ENCODE measurements at regions not wholly inside any gene's neighbourhood (a gene's known extent, or its start where the extent isn't known, plus 50 kb on each side); places are given as distances from the start of the nearest gene placed in this dataset.

DNA sequence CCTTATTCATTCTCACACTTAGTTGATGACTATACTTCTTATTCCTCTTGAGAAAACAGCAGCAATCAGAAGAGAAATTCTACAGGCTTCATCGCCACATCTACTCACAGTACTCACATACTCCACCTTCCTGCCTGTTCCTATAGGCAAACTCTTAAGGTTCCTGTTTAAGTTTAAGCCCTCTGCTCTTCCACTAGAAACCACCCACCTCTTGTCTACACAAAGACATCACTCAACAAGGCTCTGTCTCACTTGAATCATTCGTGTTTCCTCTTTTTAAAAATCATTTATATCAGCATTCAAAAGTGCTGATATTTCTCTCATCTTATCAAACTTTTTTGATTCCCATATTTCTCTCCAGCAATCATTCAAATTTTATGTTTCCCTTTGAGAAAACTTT is 85.5 kb upstream of the ADO start:
- DNase-seq, result no peak

DNA sequence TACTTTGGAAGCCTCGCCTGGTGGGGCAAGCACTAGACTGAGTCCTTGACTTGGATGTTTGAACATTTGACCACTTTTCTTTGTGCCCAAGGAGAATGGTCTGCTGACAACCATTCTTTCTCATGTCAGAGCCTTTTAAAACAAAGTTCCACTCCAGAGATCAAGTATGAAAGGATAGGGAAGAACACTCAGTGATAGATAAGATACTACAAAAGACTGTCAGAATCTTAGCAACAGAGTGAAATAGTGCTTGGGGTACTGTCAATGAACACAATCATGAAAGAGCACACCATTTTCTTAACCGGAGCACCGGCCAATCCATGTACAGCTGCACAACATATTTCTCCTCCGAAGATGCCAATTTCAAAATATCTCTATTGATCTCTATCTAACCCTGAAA is 82.8 kb upstream of the ADO start:
- DNase-seq, result no peak

DNA sequence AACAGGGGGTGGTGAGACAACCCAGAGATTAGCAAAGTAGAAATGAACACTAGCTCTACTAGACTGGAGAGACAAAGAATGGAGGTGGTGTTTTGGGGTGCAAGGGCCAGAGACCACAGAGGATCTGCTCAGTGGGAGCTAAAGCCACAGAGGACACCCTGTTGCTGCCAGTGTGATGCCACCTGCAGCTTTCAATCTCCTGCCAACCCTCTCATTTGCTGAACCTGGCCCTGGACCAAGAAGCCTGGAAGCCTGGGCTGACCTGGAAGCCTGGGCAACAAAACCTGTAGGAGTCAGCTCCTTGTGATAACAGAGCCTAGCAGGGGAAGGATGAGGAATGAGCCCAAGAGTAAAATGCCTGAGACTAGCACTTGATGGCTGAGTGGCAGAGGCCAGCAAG is 81.1 kb upstream of the ADO start:
- DNase-seq, result no peak

DNA sequence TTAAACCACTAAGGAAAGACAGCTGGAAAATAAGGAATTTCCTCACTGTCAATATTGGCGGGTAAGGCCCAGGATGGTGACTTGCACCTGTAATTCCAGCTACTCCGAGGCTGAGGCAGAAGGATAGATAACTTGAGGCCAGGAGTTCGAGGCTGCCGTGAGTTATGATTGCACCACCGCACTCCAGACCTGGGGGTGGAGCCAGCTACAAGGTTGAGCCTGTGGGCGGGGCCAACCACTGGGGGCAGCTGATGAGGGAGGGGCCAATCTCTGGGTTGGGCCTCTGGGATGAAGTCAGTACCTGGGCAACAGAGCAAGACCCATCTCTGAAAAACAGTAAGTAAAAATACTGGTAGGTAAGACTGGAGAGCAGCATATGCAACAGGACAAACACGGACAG is 80.1 kb upstream of the ADO start:
- no peak for DNase-seq

DNA sequence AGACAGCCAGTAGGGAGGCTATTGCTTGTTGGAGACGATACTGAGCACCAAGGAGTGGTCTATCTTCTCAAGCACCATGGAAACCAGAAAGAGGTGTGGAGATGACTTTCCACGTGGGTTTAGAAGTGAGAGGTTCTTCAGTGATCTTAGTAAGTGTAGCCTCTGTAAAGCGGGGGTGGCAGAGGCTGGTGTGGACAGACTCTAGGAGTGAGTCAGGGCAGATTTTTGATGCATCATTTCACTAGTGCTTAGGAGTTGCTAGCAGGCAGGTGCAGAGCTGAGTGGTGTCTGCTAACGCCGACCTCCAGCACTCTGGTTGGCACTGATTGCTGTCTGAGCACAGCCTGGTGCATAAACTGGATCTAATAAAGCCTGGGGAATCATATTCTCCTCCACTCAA is 78.4 kb upstream of the ADO start:
- no peak for DNase-seq

DNA sequence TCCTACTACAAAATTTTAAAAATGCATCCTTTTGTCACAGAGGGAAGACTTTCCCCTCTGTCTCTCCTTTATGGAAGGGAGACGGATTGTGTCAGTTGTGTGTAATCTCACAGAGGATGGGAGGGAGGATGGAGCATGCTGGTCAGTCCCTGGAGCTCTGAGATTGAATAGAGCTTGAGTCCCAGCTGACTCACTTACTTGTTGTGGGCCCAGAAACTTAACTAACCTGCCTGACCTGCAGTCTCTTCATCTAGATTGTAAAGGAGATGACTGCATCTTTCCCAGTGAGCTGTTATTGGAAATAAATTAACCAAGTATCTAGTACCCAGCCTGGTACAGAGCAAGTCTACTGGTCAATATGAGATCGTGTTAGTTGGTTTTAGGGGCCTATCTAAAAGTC is 77.9 kb upstream of the ADO start:
- DNase-seq, result no peak

DNA sequence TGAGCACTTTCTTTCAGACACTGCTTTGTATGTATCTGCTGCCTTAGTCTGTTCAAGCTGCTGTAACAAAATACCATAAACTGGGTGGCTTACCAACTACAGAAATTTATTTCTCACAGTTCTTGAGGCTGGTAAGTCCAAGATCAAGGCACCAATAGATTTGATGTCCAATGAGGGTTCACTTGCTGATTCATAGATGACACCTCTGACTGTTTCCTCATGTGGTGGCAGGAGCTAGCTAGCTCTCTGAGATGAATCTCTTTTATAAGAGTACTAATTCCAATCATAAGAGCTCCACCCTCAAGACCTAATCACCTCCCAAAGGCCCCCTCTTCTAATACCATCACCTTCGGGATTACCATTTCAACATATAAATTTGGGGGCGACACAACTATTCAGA is 76.6 kb upstream of the ADO start:
- no peak for DNase-seq

DNA sequence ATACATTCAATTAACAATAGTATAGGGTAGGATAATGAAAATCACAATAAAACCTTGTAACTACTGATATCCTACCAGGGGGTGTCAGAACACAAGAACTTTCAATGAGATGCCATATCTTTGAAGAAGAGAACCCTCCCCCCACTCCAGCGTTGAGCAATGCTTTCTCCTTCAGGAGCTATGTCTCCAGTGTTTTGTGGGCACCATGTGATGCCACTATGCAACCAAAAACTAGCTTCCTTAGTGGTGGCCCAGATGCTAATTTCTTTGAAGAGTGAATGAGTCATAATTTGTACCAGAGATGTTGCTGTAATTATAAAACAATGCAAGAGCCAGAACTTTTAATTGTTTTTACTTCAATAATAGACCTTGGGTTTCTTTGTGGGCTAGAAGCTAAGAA is 76.0 kb upstream of the ADO start:
- DNase-seq, result no peak

DNA sequence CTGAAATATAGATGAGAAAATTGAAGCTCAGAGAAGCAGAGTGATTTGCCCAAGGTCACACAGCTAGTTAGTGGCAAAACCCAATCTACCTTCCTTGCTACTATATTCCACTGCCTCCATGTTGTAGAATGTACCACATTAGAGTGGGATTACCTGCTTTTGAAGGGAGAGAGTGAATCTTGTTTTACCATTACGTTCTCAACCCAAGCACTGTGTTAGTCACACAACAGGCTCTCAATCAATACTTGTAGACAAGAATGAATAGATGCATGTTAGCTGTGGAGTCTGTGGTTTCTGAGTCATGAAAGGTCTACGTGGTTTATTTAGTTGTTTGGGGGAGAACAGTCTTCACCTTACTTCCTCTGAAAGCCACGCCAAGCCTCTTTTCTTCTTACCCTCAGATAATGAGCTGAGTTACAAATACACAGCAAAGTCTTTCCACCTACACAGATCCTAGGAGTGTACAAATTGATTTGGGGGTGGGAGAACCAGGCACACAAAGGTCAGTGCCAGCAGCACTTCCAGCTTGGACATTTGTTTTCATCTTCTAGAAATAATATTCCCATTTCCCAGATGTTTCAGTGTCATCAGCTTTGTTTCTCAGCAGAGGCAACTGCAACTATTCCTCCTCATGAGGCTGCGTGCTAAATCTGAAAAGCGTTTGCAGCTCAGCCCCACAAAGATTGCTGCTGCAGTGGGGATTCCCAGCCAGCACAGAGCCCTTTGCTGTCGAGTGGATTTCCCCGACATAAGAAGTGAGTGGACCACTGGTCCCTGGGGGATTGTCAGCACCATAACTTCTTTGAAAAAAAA is 71.5 kb upstream of the ADO start:
- peak; percentile 72 for DNase-seq

DNA sequence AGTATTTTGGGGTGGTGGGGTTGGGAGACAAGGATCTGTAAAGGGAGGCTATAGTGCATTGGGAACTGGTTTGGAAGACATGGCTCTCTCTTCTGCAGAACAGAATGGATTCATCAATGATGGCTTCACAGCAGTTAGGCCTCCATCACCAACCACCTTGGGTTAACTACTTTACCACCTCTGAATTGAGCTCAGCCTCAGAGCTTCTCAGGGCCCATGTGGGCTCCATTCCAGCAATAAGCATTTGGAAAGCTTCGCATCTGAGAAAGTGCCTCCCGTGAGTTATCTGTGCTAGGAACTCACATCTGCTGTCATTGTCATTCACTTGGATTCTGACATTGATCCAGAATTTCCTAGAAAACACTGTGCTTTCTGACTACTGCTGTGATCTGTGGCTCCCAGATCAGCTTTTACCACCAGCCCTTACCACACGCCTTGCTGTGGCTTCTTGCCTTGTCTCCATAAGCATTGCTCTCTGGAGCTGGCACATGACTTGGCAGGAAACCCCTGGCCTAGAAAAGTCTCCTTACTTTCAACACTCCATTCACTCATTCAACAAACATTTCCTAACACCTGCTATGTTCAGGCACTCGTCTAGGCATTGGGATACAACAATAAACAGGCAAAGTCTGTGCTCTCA is 70.7 kb upstream of the ADO start:
- DNase-seq, result no peak

DNA sequence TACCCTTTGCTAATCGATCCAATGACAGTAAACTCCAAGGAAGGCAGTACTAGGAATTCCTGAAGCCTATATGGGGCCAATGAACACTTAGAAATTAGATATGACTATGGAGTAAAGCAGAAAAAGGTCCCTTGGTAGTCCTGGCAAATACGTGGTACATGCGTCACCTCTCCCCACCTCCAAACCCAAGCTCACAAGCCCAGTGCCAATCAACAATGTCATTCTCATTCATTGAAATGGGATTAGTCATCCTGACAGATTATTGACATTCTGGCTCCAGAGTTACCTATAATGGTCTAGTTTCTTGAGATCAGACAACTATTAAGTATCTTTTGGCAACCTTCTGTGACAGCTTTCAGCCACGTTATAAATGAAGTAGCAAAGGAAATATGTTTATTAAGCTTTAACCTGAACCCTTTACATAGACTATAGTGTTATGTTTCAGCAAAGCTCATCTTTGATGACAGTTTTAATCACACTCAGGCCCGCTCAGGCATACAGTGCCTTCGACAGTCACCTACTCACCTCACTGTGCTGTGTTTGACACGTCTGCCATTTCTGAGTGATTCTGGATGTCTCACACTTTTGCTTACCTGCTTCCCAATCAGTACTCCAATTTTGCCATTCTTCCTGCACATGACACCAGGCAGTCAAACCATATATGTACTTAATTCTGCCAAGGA is 69.6 kb upstream of the ADO start:
- DNase-seq, result no peak

DNA sequence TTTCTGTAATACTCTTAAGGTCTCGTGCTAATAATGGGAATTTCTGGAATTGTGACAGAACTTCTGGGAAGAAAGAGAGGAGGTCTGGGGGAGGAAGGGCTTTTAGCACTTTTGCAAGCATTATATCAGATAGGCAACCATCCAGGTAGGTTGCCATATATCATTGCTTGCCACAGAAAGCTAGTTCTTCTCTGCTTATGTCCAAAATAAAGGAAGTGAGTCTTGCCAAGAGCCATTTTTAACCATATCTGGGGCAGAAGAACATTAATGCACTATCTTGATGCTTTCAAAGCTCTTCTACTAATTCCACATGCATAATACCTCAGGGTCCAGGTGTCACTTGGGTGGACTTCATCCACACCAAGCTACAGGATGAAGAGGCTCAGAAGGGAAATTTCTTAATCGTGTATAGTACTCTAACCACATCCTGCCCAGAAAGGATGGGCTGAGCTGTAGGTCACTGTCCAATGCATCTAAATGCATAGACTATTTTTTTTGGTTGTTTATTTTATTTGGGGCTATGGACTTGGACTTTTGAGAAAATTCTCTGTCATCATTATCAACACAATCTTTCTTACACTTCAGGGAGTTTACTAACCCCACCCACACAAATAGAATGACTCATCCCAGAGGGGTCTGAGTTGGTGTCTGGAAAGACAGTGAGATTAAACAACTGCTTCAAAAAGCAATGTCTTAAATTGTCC is 68.9 kb upstream of the ADO start:
- no peak for DNase-seq

DNA sequence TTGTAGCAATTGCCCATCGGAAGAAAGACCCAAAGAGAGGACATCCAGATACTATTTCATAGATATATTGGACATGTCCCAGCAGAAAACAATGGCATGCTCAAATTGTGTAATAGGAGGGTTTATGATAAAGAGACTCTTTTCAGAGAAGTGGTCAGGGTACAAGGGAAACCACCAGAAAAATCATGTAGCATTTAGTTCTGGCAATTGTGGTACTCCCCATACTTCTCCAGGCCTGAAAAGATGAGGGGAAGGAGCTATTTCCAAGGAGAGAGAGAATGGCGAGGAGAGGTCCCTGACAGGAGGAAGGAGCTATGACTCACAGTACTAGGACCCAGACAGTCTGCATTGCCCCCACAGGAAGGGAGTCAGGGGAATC is 68.4 kb upstream of the ADO start:
- no peak for DNase-seq

DNA sequence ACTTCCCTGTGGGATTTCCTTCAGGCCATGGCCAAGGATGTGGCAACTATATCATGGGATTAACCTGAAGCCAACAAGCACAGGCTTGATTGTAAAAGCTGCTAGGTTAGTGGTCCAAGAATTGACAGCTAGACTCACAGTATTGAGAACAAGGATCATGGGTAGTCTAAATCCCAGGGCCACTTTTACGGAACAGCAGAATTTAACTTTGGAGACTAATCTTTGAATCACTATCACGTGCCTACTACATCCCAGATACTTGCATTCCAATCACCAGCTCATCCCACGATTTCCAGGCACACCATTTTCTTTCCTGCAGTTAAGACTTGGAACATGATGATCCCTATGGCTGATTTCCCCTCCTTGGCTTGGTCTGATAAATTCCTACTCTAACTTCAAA is 65.6 kb upstream of the ADO start:
- no peak for DNase-seq

DNA sequence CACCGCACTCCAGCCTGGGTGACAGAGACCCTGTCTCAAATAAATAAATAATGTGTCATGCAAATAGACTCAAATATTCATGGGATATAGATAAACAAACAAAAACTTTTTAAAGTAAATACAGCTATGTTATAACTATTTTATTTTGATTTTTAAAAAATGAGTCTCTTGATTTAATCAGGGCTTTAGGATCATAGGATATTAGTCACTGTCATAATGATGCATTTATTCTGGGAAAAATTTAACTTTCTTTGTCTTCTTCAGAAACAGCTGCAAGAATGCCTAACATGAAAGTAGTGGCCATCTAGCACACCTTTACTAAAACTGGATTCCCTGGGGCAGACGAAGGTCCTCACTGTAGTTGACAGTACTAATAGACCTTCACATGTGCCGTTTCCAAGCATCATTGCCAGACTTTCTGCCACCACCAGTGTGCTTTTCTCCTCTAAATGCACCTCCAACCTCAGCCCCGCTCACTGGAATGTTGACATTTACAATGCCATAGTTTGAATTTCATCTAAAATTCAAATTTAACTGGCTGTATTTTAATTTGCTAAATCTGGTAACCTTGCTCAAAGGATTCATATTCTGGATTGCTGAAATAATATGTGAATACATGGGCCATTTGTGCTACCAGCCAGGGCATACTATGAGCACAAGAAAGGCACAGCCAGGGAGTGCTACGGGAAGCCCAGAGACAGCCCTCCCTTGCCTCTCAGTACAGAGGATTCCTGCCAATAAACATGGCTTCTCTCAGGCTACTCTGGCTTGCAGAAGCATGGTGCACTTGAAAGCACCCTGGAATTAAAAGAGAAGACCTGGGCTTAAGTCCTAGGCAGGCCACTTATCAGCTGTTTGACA is 63.4 kb upstream of the ADO start:
- no peak for DNase-seq

DNA sequence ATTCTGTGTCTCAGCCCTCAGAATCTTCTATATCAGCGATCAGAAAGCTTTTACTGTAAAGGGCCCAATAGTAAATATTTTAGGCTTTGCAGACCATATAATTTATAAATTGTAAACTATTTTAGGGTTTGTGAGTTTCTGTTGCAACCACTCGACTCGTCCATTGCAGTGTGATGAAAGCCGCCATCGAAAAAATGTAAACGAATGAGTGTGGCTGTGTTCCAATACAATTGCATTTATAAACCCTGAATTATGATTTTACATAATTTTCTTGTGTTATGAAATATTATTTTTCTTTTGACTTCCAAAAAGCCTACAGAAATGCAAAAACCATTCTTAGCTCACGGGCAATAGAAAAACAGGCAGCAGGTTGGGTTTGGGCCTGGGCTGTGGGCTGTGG is 62.5 kb upstream of the ADO start:
- DNase-seq, result no peak

DNA sequence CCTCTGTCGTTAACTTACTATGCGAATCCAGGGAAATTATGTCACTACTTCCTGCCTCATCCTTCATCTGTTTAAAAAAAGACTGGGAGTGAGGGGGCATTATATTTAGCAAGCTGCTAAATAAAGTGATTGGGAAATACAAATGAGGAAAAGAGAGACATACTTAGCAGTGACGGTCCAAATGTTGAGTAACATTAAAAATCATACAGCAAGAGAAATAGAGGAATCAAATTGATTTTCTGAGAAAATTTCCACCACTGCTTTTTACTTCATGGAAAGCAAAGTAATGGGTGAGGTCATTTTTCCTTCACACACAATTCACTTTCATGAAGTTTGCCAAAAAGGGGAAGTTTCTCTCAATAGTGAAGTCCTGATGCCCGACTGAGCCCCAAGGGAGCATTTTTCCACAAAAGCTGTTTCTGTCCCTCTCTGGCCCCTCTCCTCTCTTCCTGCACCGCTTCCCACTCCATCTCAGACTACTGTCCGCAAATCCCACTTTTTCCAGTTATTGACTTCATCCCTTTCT is 61.9 kb upstream of the ADO start:
- no peak for DNase-seq

DNA sequence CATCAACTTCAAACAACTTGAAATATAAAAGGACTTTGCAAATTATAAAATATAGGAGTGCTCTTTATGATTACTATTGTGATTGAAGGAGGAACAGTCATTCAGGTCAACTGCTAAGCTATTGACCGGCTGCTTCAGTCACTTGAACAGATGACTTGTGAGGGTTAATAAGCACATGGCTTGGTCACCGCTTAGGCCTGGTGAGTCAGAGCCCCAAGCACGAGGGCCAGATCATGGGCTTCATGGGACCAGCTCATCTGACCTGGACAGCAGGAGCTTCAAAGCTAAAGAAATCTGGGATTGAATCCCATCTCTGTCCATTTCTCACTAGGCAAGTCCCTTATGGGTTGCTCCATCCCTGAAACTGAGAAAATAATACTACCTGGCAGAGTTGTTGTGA is 60.4 kb upstream of the ADO start:
- no peak for DNase-seq

DNA sequence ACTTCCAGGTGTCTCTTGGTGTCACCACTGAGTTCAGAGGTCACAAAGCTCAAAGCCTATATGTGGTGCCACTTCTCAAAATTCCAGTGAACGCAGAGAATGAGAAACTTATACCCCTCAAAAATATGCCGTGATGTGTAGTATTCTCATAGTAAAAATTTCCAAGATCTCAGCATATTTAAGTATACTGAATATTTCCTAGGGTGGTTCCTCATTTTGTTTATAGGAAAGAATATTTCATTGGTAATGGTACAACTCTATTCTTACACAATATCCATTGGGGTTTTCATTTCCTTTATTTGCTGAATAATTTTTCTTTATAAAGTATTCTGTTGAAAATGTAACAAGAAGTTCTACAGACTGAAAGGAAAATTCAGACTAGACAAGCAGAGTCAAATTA is 58.9 kb upstream of the ADO start:
- DNase-seq, result no peak

DNA sequence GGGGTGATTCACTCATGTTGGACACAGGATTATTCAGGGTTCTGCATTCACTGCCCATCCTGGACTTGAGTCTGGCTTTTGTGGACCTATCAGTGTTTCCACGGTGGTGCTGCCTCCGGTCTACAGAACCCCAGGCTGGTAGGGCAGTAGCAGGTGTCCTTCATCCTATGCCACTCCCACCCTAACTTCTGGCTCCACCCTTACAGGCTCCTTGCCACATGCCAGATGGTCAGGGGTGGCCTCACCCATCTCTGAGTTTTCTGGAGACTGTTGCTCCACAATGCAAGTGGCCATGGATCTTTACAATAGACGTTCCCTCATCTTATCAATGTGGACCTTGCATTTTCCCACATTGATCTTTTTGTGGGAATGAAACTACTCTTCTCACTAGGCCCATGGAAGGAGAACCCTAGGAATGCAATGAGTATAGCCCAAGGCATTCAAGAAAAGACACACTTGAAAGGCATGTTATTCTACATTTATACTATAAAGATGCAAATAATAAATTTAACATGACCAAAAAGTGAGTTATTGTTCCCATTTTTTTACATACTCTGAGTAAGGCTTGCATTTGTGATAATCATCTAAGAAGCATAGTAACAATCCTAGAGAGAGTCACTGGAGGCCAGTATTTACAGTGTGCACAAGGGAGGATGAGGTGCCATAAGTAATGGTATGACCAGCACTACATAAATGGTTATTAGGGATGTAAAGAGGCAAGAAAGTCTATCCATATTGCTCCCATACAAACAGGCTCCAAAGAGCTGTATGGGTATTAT is 57.4 kb upstream of the ADO start:
- no peak for DNase-seq

DNA sequence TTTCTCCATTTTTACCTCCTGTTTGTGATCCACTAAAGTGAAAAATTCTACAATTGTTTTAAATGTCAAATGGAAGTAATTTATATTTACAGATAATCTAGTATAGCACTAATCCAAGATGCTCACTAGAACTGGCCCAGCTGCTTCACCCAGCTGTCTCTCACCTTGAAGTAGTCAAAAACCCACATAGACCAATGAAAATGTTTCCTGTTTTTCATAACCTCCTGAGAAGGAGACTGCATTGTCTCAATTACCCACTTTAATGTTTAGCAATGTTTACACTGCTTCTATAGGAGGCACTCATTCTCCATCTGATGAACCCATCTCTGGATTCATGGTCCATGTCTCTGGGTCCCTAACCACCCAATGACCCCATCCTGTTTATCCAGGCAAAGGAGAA is 56.1 kb upstream of the ADO start:
- DNase-seq, result no peak
